IPS-20b (cell line): ENCODE measurements at regions not wholly inside any gene's neighbourhood (a gene's known extent, or its start where the extent isn't known, plus 50 kb on each side); places are given as distances from the start of the nearest gene placed in this dataset.

ENCODE experiments used
- H3K27ac ChIP-seq: one replicate; pipeline ENCODE4 v1.5.1; 2013; ENCODE audit warnings: low read length
- H3K27me3 ChIP-seq: 2 replicates; pipeline ENCODE4 v1.6.1; 2013; ENCODE audit warnings: mild to moderate bottlenecking, low read length, inconsistent platforms; ENCODE audit not compliant: insufficient read depth
- H3K36me3 ChIP-seq: 2 replicates; pipeline ENCODE4 v1.6.1; 2013; ENCODE audit warnings: low read depth, mild to moderate bottlenecking, inconsistent platforms, low read length, moderate library complexity; ENCODE audit not compliant: insufficient read depth
- H3K4me1 ChIP-seq: 2 replicates; pipeline ENCODE4 v1.6.1; 2013; ENCODE audit warnings: mild to moderate bottlenecking, control low read depth, inconsistent platforms, low read length, moderate library complexity; ENCODE audit not compliant: insufficient read depth
- H3K4me3 ChIP-seq: 2 replicates; pipeline ENCODE4 v1.5.1; 2013; ENCODE audit warnings: mild to moderate bottlenecking, low read length, inconsistent platforms
- H3K9ac ChIP-seq: 2 replicates; pipeline ENCODE4 v1.6.1; 2013; ENCODE audit warnings: low read depth, mild to moderate bottlenecking, inconsistent platforms, low read length, moderate library complexity
- H3K9me3 ChIP-seq: 2 replicates; pipeline ENCODE4 v1.6.1; 2013; ENCODE audit warnings: mild to moderate bottlenecking, low read depth, low read length, inconsistent platforms; ENCODE audit not compliant: insufficient read depth

GRCh38 chr4:138680256-138680655 is 335.3 kb upstream of the NOCT start:
- H3K9ac ChIP-seq: no peak overlapping the region
- H3K9me3 ChIP-seq: no peaks in the 10 kb centered on the region
- peaks cover 10% of the 10 kb centered on the region for H3K4me1 ChIP-seq
- no peak overlapping the region for H3K4me3 ChIP-seq
- no peaks in the 10 kb centered on the region for H3K36me3 ChIP-seq
- H3K27me3 ChIP-seq: no peaks in the 10 kb centered on the region
- no peak overlapping the region for H3K27ac ChIP-seq

GRCh38 chr4:138678985-138679746 is 336.4 kb upstream of the NOCT start:
- no peak overlapping the region for H3K4me3 ChIP-seq
- H3K27me3 ChIP-seq: no peaks in the 10 kb centered on the region
- H3K9me3 ChIP-seq: no peaks in the 10 kb centered on the region
- H3K27ac ChIP-seq: no peak overlapping the region
- H3K4me1 ChIP-seq: peaks cover 10% of the 10 kb centered on the region
- no peaks in the 10 kb centered on the region for H3K36me3 ChIP-seq
- no peak overlapping the region for H3K9ac ChIP-seq

DNA sequence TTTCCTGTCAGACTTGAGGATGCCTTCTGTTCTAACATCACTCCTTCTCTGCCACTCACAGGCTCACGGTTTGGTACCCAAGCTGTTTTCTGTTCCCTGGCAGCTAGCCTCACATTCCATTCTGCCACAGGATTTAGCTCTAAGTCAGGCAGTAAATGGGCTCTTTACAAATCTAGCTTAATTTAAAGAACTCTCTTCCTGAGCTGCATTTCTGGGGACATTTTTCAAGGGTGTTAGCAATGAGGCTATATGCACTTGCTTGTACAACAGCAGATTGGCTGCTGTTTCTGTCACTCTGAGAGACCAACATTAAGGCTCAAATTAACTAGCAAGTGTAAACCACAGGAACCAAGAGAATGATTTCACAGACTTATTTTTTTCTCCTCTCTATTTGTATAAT is 337.8 kb upstream of the NOCT start:
- H3K4me3 ChIP-seq: no peak overlapping the region

GRCh38 chr4:138677212-138677611 is 338.4 kb upstream of the NOCT start:
- H3K27me3 ChIP-seq: no peaks in the 10 kb centered on the region
- no peak overlapping the region for H3K4me3 ChIP-seq
- no peaks in the 10 kb centered on the region for H3K9me3 ChIP-seq
- H3K9ac ChIP-seq: no peak overlapping the region
- H3K27ac ChIP-seq: no peak overlapping the region
- no peaks in the 10 kb centered on the region for H3K36me3 ChIP-seq
- peaks cover 18% of the 10 kb centered on the region for H3K4me1 ChIP-seq

More for the DNA sequence above, 337.8 kb upstream of the NOCT start:
- Histone ChIP-seq H3K27me3 (no peaks in the 10 kb centered on the region), H3K4me1 (peaks cover 17% of the 10 kb centered on the region), H3K9ac (no peak overlapping the region), H3K27ac (no peak overlapping the region), H3K36me3 (no peaks in the 10 kb centered on the region), H3K9me3 (no peaks in the 10 kb centered on the region)

- Histone ChIP-seq H3K4me3 (no peak overlapping the region), H3K9ac (no peak overlapping the region), H3K36me3 (no peaks in the 10 kb centered on the region), H3K4me1 (peaks cover 13% of the 10 kb centered on the region), H3K27me3 (no peaks in the 10 kb centered on the region), H3K27ac (no peak overlapping the region), H3K9me3 (no peaks in the 10 kb centered on the region)
Measured at GRCh38 chr4:138675685-138676084, 339.9 kb upstream of the NOCT start.

DNA sequence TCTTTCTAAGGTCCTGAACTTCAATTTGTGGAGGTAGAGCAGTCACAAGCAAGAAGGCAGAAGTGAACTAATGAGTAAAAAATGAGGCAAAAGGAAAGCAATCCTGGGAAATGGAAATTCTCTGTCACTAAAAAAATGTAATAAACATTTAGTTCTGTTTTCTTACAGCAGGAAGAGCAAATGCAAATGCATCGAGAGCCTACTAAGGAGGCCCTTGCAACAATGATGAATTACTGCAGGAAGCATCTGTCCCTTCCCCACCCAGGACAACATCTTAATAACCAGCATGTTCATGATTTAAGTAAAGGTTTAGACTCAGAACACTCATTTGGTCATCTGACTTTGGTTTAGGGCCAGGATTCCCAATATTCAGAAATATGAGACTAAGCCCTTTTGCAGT is 341.4 kb upstream of the NOCT start:
- Histone ChIP-seq H3K9ac (no peak overlapping the region), H3K9me3 (no peaks in the 10 kb centered on the region), H3K27ac (no peak overlapping the region), H3K27me3 (no peaks in the 10 kb centered on the region), H3K4me1 (peaks cover 12% of the 10 kb centered on the region), H3K36me3 (no peaks in the 10 kb centered on the region), H3K4me3 (no peak overlapping the region)

DNA sequence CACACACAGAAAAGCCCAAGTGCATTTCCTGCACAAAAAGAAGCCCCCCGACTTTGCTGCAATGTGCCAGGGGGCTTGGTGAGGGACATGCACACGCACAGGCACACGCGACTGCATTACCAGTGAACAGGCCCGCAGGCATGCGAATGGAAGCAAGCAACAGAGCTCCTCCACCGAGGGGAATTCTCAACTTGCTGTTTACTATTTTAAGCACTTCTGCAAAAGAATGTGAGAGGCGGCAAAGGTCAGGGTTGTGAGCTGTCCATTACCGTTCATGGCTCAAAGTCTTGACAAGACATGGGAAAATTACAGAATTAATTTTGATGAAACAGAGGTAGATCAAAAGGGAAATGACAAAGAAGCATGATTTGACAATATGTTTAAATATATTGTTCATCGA is 342.5 kb upstream of the NOCT start:
- Histone ChIP-seq H3K36me3 (no peaks in the 10 kb centered on the region), H3K9ac (no peak overlapping the region)

DNA sequence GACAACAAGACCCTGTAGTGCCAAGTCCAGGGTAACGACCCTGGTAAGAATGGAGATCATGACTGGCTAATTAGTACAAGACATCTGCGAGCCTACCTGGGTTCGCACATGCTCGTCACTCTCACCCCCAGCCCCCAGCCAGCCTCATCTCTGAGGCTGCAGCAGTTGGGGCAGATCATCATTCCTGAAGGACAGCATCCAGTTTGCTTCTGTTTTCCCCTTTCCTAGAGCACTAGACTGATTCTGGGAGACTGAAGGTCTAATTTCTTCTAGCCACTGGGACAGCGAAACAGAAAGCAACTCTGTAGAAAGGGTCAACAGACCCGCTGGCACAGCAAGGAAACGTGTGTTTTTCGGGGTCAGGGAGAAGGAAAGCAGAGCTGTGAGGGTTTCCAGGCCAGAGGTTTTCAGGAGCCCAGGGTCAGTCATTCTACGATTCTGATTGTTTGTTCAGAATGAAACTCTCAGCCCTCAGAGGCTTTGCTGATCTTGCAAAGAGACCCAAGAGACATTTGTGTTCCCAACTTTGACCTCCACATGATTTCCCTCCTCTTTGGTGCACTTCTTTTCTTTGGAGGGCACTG is 343.1 kb upstream of the NOCT start:
- no peak overlapping the region for H3K4me3 ChIP-seq
- no peaks in the 10 kb centered on the region for H3K36me3 ChIP-seq
- no peaks in the 10 kb centered on the region for H3K9me3 ChIP-seq
- no peaks in the 10 kb centered on the region for H3K27me3 ChIP-seq
- H3K9ac ChIP-seq: no peak overlapping the region
- H3K27ac ChIP-seq: no peak overlapping the region
- peaks cover 8% of the 10 kb centered on the region for H3K4me1 ChIP-seq

More for the DNA sequence above, 342.5 kb upstream of the NOCT start:
- Histone ChIP-seq H3K27me3 (no peaks in the 10 kb centered on the region), H3K4me1 (peaks cover 11% of the 10 kb centered on the region), H3K27ac (no peak overlapping the region), H3K9me3 (no peaks in the 10 kb centered on the region), H3K4me3 (no peak overlapping the region)

GRCh38 chr4:138671606-138672084 is 343.9 kb upstream of the NOCT start:
- Histone ChIP-seq H3K27ac (no peak overlapping the region), H3K9ac (no peak overlapping the region), H3K4me3 (no peak overlapping the region), H3K9me3 (no peaks in the 10 kb centered on the region), H3K36me3 (no peaks in the 10 kb centered on the region), H3K27me3 (no peaks in the 10 kb centered on the region), H3K4me1 (peaks cover 8% of the 10 kb centered on the region)

DNA sequence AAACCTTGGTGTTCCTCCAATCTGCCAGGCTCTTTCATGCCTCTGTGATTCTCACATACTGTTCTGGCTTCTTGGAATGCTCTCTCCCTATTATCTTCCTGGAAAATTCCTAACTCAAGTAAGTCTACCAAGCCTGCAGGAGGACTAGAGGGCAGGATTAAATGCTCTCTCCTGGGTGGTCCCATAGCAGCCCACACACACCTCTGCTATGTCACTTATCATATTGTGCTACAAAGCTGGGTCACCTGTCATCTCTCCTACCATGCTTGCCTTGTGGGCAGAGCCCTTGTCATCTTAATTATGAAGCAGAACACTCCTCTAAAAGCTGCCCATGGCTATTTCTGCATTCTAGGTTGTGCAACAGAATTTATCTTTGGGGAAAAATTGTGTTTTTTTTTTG is 344.5 kb upstream of the NOCT start:
- Histone ChIP-seq H3K27ac (no peak overlapping the region), H3K9ac (no peak overlapping the region), H3K4me3 (no peak overlapping the region), H3K4me1 (peaks cover 8% of the 10 kb centered on the region), H3K9me3 (no peaks in the 10 kb centered on the region), H3K36me3 (no peaks in the 10 kb centered on the region), H3K27me3 (no peaks in the 10 kb centered on the region)

GRCh38 chr4:138670681-138671080 is 344.9 kb upstream of the NOCT start:
- peaks cover 8% of the 10 kb centered on the region for H3K4me1 ChIP-seq
- H3K36me3 ChIP-seq: no peaks in the 10 kb centered on the region
- no peak overlapping the region for H3K4me3 ChIP-seq
- no peaks in the 10 kb centered on the region for H3K27me3 ChIP-seq
- no peaks in the 10 kb centered on the region for H3K9me3 ChIP-seq
- no peak overlapping the region for H3K9ac ChIP-seq
- no peak overlapping the region for H3K27ac ChIP-seq
